Activated CD4-positive, alpha-beta T cell treated with anti-CD3 and anti-CD28 coated beads, Interleukin-2, Interleukin-6, amounts not matched to agents 100 ng/mL and 50 ng/mL, durations not matched to agents 16 hours and 8 hours (primary cell): ENCODE measurements at regions not wholly inside any gene's neighbourhood (a gene's known extent, or its start where the extent isn't known, plus 50 kb on each side); places are given as distances from the start of the nearest gene placed in this dataset.
"Not testable (repeated sequence)": the region's sequence is repeated elsewhere in the genome, so short reads cannot be mapped to it uniquely, and the experiment has no call there.

Experiments used
- DNase-seq: peaks from one replicate; pipeline ENCODE4 v3.0.0-alpha.2; 2020

DNA sequence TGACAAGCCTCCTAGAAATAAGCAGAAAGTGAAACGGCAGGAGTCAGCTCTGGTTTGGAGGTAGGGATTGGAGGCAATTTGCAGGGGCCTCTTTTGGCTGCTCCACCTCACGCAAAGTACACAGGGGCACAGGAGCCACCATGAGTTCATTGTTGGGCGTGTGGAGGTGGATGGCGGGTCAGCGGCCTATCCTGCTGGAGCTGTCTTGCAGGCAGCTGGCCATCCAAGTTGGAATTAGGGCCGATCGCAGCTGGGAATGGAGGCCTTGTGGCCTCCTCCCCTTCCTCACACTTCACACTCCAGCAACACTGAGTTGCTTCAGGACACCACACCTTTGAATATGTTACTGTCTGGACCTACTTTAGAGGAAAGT, 171.5 kb downstream of the MYCN start:
- DNase-seq: no peak

DNA sequence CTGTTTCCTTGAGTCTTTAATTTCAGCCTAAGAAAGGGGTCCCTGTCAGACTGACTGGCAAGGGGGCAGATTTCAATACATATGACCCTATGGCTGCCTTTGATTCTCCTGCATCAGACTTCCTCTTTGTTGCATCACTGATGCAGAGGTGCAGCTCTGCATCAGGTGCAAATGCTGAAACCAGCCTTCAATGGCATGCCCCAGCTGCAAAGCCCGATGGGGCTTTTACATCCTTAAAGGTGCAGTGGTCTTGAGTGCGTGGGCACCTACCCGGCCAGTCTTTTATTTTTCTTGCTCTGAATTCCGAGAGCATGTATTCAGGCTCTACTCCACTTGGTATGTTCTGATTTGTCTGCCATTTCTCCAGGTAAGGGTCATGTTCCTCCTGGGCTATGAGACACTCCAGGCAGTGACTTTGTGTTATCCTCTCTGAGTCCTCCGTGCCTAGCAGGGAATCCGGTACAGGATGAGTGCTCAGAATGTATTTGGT, 169.5 kb downstream of the MYCN start:
- no peak for DNase-seq

DNA sequence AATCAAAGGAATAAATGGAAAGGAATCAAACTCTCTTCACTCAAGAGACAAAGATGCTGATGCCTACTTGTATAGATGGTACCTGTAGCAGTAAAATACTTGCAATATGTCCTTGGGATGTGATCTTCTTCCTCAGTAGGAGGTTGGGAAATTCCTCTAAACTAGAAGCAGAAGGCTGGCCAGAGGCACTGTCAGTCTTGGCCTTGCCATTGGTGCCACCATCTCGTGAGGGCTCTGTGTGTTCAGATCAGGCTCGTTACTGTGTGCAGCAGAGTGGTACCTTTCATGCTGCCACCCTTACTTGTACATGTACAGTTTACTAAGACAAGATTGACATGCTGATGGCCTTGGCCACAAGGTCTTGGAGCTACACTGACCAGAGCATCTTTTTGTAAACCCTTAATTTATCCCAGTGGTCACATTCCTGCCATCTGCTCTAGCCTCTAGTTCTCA, 169.0 kb downstream of the MYCN start:
- DNase-seq: no peak

GRCh38 chr2:16107246-16107645, 166.9 kb downstream of the MYCN start:
- no peak for DNase-seq

- no peak for DNase-seq
These were observed 166.3 kb downstream of the MYCN start for GRCh38 chr2:16106619-16107018.

DNA sequence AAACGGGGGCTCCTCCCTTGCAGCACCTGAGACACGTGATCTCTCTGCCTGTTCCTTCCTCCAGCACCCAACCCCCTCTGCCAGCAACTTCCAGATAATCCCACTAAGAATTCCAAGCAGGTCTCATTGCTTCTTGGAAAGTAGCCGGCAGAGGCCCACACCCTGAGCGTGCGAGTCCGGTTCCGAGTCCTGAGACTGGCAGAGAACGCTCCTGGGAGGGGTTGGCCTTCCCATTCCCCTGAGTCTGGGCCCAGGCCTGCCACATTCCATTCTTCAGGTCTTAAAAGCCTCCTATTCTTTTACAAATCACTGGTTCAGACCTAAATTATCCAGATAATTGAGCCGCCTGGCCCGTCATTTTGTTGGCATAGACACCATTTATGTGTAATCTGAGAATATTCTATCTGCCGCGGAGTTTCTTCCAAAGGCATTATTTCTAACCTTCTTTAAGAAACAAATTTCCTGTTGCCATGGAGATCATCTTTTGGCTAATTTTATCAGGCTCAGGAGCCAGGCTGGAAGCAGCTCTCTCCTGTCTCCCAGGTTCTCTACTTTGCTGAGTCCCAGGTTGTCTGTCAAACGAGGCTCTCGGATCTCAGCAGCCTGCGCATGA, 165.4 kb downstream of the MYCN start:
- no peak for DNase-seq

DNA sequence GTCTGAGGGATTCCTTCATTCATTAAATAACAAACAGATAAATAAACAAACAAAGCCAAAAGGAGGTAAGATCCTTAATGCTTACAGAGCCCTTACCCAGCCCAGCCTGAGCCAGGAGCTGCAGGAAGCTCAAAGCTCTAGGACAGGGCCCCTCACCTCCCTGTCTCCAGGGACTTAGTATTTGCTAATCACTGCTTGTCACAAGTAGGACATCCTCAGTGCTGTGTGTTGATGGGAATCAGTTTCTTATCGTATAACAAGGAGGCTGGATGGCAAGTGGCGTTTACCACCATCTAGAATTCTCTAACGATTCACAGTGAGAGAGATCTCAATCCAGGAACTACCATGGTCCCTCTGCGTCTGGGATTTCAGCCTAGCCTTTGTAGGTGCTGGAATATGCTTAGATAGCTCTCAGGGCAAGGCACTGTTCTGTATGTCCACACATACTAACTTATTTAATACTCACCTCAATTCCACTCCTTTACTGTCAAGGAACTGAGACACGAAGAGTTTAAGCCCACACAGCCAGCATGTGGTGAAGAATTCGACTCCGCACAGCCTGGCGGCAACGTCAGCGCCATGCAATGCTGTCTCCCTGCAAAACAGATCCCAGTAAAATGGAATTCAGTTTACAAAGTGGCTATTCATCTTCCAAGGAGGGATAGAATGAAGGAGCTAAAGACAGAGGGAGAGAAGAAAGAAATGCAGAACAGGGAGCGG, 164.8 kb downstream of the MYCN start:
- no peak for DNase-seq

DNA sequence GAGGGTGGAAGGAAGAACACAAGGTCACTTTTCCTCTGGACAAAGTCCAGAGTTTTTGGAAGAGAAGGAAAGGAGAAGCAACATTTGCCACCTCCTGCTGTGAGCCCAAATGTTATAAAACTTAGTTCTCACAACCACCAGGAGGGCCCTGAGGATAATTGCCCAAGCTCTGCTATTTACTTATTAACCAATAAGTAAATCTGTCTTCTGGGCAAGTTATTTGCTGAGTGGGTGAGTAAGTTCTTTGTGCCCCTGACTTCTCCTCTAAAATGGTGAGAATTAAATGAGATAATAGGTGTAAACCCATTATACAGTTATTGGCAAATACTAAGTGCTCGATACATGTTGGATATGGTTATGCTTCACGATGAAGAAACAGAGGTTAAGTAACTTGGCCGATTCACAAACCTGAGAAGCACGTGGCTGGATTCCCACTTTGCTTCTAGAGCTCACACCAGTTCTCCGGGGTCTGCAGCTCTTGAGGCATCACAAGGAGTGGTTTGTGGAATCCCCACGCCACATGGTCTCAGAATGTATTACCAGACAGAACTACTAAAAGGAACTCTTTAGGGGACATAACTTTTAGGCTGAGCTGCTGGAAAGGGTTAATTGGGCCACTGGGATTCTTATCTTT, 164.1 kb downstream of the MYCN start:
- DNase-seq: no peak

DNA sequence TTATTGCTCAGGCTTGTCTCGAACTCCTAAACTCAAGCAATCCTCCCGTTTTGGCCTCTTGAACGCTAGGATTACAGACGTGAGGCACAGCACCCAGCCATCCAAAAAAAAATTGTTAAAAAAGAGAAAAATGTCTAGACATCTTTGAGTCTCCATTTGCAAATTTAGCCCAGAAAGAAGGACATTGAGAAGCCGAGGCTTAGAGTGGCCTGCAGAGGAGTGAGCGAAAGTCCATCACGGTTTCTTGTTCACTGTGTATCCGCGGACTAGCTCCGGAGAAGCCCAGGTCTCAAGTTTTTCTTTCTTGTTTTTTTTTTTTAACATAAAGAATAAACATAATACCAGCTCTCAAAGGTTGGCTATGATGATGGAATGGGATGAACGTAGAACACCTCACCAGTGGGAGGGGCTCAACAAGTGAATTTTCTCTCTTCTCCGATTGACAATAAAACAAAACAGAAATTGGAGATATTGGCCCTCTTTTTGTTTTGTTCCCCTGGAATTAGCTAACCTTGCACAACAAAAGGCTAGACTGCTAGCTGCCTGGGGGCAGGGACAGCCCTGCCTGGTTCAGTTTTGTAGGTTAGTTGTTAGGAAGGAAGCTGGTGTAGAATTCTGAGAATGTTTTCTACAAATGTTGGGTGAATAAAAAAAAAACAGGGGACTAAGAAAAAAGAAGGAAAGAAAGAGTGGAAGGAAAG, 163.4 kb downstream of the MYCN start:
- DNase-seq: no peak

GRCh38 chr2:16102976-16103380, 162.6 kb downstream of the MYCN start:
- no peak for DNase-seq

GRCh38 chr2:16102358-16102975, 162.1 kb downstream of the MYCN start:
- no peak for DNase-seq

DNA sequence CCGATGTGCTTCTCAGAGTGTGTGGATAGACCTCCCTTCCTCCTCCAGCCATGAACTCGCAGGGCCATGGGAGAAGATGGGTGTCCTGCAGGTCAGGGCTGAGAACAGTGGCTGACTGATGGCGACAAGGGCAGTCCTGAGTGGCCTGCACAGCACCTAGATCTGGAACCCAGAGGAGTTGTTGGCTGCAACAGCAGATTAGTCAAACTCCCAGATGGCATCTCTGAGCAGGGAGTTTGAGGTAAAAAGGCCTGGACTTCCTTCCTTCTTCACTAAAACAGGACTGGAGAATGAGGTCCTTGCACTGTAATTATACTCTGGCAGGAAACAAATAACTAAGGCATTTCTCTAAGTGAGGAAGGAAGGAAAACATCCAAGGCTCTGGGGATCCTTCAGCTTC, 160.8 kb downstream of the MYCN start:
- DNase-seq: no peak

DNA sequence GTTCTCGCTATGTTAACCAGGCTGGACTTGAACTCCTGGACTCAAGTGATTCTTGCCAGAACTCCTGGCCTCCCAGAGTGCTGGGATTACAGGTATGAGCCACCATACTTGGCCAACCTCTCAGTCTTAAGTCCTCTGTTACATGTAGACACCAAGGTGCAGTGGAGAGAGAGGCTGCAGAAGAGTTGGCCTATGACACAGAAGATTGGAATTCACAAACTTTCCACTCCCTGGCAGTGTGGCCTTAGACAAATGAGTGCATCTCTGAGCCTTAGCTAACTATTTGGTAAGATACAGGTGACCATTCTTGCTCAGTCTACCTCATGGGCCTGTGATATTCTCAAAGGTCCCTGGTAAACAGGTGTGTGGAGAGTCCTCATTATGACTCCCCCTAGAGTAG, 159.7 kb downstream of the MYCN start:
- no peak for DNase-seq

GRCh38 chr2:16099326-16099725, 159.0 kb downstream of the MYCN start:
- no peak for DNase-seq

DNA sequence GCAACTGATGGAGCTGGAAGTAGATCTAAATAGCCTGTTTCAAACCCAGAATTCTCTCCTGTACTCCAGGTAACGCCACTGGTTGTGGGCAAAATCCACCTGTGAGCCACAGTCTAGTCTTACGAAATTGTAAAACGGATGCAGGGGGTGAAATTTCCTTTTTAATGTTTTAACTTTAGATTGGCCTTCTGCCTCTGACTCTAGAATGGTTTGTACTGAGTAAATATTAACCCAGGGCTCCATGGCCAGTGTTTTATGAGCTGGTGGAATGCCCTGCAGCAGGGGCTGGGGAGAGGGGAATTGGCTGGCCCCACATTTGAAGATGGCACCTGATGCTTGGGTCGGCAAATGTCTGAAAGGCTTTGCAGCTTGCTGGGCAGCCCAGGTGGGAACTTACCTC, 156.6 kb downstream of the MYCN start:
- no peak for DNase-seq

GRCh38 chr2:16095483-16095882, 155.1 kb downstream of the MYCN start:
- not testable (repeated sequence) for DNase-seq

DNA sequence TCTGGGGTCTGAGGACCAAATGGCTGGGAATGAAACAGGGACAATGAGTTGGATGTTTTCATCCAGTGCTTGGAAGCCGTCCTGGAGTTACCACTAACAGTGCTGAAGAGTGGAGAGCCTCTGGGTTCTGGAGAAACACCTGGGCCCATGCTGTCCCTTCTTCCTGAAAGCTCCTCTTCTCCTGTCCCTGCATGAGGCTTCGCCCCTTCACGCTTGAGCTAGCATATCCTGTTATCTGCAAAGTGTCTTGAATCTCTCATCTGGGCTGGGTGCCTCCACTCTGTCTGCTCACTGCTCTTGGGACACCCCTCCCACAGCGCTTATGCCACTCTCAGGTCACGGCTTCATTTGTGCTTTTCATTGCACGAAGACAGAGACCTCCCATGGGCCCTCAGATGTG, 154.5 kb downstream of the MYCN start:
- no peak for DNase-seq

- no peak for DNase-seq
These were observed 153.5 kb downstream of the MYCN start for GRCh38 chr2:16093639-16094529.

- DNase-seq: no peak
These were observed 152.7 kb downstream of the MYCN start for GRCh38 chr2:16092861-16093638.

GRCh38 chr2:16091576-16092282, 151.4 kb downstream of the MYCN start:
- no peak for DNase-seq
